ENCODE measurements at regions not wholly inside any gene's neighbourhood (a gene's known extent, or its start where the extent isn't known, plus 50 kb on each side); places are given as distances from the start of the nearest gene placed in this dataset.

DNA sequence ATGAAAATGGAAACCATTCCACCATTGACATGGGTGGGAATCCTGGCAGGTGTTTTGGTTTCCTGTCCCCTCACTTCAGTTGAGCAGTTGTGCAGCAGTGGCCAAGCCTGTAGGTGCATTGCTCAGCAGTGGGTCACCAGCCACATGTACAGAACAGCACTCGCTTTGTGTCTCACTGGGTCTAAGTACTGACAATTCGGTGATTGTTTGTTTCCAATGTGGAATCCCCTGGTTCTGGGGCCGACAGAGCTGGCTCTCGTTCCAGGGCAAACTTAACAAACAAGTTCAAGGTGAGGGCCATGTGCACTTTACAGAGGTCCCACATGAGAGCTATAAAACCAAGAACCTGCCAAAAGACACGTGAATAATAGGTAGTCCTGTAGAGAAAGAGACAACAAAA is 54.1 kb upstream of the SPATA13 start:
- ATAC-seq (ENCODE audit: insufficient read depth, low FRiP score) (no peak), DNase-seq (no peak)

DNA sequence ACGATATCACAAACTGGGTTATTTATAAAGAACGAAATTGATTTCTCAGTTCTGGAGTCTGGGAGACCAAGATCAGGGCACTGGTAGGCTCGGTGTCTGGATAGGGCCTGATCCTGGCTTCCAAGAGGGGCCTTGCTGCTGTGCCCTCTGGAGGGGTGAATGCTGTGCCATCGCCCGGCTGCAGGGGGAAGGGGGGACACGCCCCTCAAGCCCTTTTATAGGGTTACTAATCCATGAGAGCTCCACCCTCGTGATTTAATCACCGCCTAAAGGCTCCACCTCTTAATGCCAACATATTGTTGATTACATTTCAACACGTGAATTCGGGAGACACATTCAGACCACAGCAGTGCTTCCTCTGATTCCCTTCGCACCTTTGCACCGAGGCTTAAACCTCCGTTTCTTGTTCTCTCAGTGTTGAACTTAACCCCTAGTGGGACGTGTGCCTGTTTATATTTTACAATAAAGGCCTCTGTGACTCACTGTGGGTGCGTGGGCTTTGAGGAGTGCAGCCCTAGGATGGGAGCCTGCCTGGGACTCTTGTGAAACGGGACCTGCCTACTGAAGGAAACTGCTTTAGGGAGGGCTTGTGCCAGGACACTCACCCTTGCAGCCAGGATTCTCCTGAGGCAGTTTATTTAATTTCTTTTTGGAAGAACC is 52.4 kb upstream of the SPATA13 start:
- Histone ChIP-seq H3K27ac (ENCODE audit: low read depth in 1 of 2, low read length in 1 of 2) (no peak overlapping the region), H3K4me3 (no peak overlapping the region), H3K4me1 (ENCODE audit: control insufficient read depth in 5 of 5, insufficient read depth in 5 of 5, low read length in 5 of 5) (peaks cover 0 to 21% (median 2%) of the 10 kb centered on the region in 5 donors), H3K9ac (ENCODE audit: insufficient read depth in 1 of 2, low read length in 2 of 2) (no peak overlapping the region), H3K9me3 (ENCODE audit: control insufficient read depth in 4 of 4, insufficient read depth in 3 of 4, low read length in 3 of 4) (no peaks in the 10 kb centered on the region), H3K27me3 (ENCODE audit: control insufficient read depth in 3 of 3, insufficient read depth in 3 of 3, low read length in 2 of 3) (no peaks in the 10 kb centered on the region), H3K36me3 (ENCODE audit: control insufficient read depth in 4 of 4, insufficient read depth in 4 of 4, low read length in 4 of 4) (no peaks in the 10 kb centered on the region)
- whole genome bisulfite sequencing, 2 donors = 84 to 88% methylated on average over 16 of the region's 16 CpGs
- no peak for ATAC-seq (ENCODE audit: insufficient read depth, low FRiP score)
- no peak for TF ChIP-seq CTCF (IDR thresholded peaks at IDR 0.05; ENCODE audit: control extremely low read depth, extremely low read depth)
- DNase-seq = no peak

More for the DNA sequence above, 54.1 kb upstream of the SPATA13 start:
- no peak for TF ChIP-seq CTCF (IDR thresholded peaks at IDR 0.05; ENCODE audit: control extremely low read depth, extremely low read depth)
- no peaks in the 10 kb centered on the region for H3K36me3 ChIP-seq (ENCODE audit: control insufficient read depth in 4 of 4, insufficient read depth in 4 of 4, low read length in 4 of 4)
- no peaks in the 10 kb centered on the region for H3K27me3 ChIP-seq (ENCODE audit: control insufficient read depth in 3 of 3, insufficient read depth in 3 of 3, low read length in 2 of 3)
- WGBS, 2 donors = 70 to 84% methylated on average over 5 of the region's 5 CpGs
- no peaks in the 10 kb centered on the region for H3K9me3 ChIP-seq (ENCODE audit: control insufficient read depth in 4 of 4, insufficient read depth in 3 of 4, low read length in 3 of 4)
- no peak overlapping the region for H3K9ac ChIP-seq (ENCODE audit: insufficient read depth in 1 of 2, low read length in 2 of 2)
- H3K4me3 ChIP-seq = no peak overlapping the region
- H3K27ac ChIP-seq (ENCODE audit: low read depth in 1 of 2, low read length in 1 of 2) = no peak overlapping the region
- peaks cover 0 to 10% (median 0%) of the 10 kb centered on the region in 5 donors for H3K4me1 ChIP-seq (ENCODE audit: control insufficient read depth in 5 of 5, insufficient read depth in 5 of 5, low read length in 5 of 5)

DNA sequence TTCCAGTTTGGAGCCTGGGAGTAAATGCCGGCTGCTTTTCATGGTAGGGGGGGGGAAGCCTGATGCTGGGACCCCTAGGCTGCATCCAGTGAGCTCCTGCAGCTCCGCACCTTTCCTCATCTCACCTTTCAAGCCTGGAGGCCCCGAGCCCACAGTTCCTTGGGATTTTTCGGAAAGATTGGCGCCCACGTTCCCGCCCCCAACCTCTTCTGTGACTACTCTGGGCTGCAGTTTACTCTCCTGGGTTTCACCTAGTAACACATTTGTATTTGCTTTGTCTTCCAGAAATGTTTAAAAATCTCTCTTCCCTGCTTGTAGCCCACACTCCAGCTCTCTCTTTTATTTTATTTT is 51.9 kb upstream of the SPATA13 start:
- ATAC-seq (ENCODE audit: insufficient read depth, low FRiP score) (no peak), DNase-seq (no peak)
- H3K27ac ChIP-seq (ENCODE audit: low read depth in 1 of 2, low read length in 1 of 2) = no peak overlapping the region
- no peak overlapping the region for H3K4me3 ChIP-seq
- peaks cover 0 to 21% (median 2%) of the 10 kb centered on the region in 5 donors for H3K4me1 ChIP-seq (ENCODE audit: control insufficient read depth in 5 of 5, insufficient read depth in 5 of 5, low read length in 5 of 5)
- no peaks in the 10 kb centered on the region for H3K27me3 ChIP-seq (ENCODE audit: control insufficient read depth in 3 of 3, insufficient read depth in 3 of 3, low read length in 2 of 3)
- H3K9ac ChIP-seq (ENCODE audit: insufficient read depth in 1 of 2, low read length in 2 of 2) = no peak overlapping the region
- 92 to 94% methylated on average over 7 of the region's 7 CpGs for WGBS, 2 donors
- H3K36me3 ChIP-seq (ENCODE audit: control insufficient read depth in 4 of 4, insufficient read depth in 4 of 4, low read length in 4 of 4) = no peaks in the 10 kb centered on the region
- no peak for TF ChIP-seq CTCF (IDR thresholded peaks at IDR 0.05; ENCODE audit: control extremely low read depth, extremely low read depth)
- no peaks in the 10 kb centered on the region for H3K9me3 ChIP-seq (ENCODE audit: control insufficient read depth in 4 of 4, insufficient read depth in 3 of 4, low read length in 3 of 4)

- ATAC-seq (ENCODE audit: insufficient read depth, low FRiP score) (no peak), DNase-seq (peak; percentile 24 to 69 (median 38))
- peaks cover 0 to 21% (median 2%) of the 10 kb centered on the region in 5 donors for H3K4me1 ChIP-seq (ENCODE audit: control insufficient read depth in 5 of 5, insufficient read depth in 5 of 5, low read length in 5 of 5)
- no peak for TF ChIP-seq CTCF (IDR thresholded peaks at IDR 0.05; ENCODE audit: control extremely low read depth, extremely low read depth)
- H3K9ac ChIP-seq (ENCODE audit: insufficient read depth in 1 of 2, low read length in 2 of 2) = no peak overlapping the region
- no peaks in the 10 kb centered on the region for H3K9me3 ChIP-seq (ENCODE audit: control insufficient read depth in 4 of 4, insufficient read depth in 3 of 4, low read length in 3 of 4)
- WGBS, 2 donors = 51 to 60% methylated on average over 4 of the region's 4 CpGs
- H3K27ac ChIP-seq (ENCODE audit: low read depth in 1 of 2, low read length in 1 of 2) = no peak overlapping the region
- H3K27me3 ChIP-seq (ENCODE audit: control insufficient read depth in 3 of 3, insufficient read depth in 3 of 3, low read length in 2 of 3) = no peaks in the 10 kb centered on the region
- no peaks in the 10 kb centered on the region for H3K36me3 ChIP-seq (ENCODE audit: control insufficient read depth in 4 of 4, insufficient read depth in 4 of 4, low read length in 4 of 4)
- no peak overlapping the region for H3K4me3 ChIP-seq
These were observed 50.5 kb upstream of the SPATA13 start for GRCh38 chr13:24110011-24110410.

Data from lung (tissue), 11 donors.